SK-N-SH treated with all-trans-retinoic acid at 6 μM for 48 hours (cell line): ENCODE measurements at regions not wholly inside any gene's neighbourhood (a gene's known extent, or its start where the extent isn't known, plus 50 kb on each side); places are given as distances from the start of the nearest gene placed in this dataset.

ENCODE experiments used
- SNAI2 ChIP-seq: fragments of 250-450 bp; sonication (Bioruptor Pico); IDR thresholded peaks from 2 replicates; pipeline ENCODE4 v1.5.0; 2020; ENCODE audit warnings: mild to moderate bottlenecking, moderate library complexity
- TCF4 ChIP-seq: fragments of 250-450 bp; sonication (Bioruptor Pico); IDR thresholded peaks from 2 replicates; pipeline ENCODE4 v1.8.0; 2021; ENCODE audit warnings: mild to moderate bottlenecking, moderate library complexity, borderline replicate concordance
- ZFP3 ChIP-seq: fragments of 250-450 bp; sonication (Bioruptor Pico); IDR thresholded peaks from 2 replicates; pipeline ENCODE4 v1.5.0; 2020; ENCODE audit warnings: mild to moderate bottlenecking, moderate library complexity

GRCh38 chr13:79044415-79044814 lies 361.6 kb downstream of the RBM26 start:
- TF ChIP-seq TCF4: no peak
- no peak for TF ChIP-seq SNAI2 (CRISPR knock-in tag)
- TF ChIP-seq ZFP3 (CRISPR knock-in tag): no peak
